GM12874 (cell line): ENCODE measurements at regions not wholly inside any gene's neighbourhood (a gene's known extent, or its start where the extent isn't known, plus 50 kb on each side); places are given as distances from the start of the nearest gene placed in this dataset.

Source experiments
- TF ChIP-seq, protein P1 (sequence below): IDR thresholded peaks from 2 replicates; pipeline ENCODE4 v1.5.1; 2011; ENCODE audit warnings: low read depth, mild to moderate bottlenecking, control low read depth, low read length, moderate library complexity; ENCODE audit not compliant: insufficient read depth

DNA sequence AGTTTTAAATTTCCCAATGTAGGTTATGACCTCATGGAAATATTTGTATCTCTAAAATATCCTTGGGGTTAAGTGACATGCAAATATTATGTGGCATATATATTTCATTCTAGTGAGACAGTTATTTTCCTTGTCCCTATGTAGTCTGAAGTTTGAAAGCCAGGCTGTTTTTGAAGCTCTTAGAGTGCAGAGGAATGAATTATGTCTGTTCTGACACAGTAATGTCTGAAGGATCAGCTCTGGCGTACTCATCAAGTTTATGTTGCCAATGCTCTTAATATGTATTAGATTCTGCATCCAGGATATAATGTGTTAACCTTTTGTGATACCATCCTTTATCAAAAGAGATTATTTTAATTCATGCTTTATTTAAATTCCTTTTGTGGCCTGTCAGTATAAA is 355.8 kb downstream of the PCDH7 start:
- TF ChIP-seq, protein P1, sequence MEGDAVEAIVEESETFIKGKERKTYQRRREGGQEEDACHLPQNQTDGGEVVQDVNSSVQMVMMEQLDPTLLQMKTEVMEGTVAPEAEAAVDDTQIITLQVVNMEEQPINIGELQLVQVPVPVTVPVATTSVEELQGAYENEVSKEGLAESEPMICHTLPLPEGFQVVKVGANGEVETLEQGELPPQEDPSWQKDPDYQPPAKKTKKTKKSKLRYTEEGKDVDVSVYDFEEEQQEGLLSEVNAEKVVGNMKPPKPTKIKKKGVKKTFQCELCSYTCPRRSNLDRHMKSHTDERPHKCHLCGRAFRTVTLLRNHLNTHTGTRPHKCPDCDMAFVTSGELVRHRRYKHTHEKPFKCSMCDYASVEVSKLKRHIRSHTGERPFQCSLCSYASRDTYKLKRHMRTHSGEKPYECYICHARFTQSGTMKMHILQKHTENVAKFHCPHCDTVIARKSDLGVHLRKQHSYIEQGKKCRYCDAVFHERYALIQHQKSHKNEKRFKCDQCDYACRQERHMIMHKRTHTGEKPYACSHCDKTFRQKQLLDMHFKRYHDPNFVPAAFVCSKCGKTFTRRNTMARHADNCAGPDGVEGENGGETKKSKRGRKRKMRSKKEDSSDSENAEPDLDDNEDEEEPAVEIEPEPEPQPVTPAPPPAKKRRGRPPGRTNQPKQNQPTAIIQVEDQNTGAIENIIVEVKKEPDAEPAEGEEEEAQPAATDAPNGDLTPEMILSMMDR: no peak

DNA sequence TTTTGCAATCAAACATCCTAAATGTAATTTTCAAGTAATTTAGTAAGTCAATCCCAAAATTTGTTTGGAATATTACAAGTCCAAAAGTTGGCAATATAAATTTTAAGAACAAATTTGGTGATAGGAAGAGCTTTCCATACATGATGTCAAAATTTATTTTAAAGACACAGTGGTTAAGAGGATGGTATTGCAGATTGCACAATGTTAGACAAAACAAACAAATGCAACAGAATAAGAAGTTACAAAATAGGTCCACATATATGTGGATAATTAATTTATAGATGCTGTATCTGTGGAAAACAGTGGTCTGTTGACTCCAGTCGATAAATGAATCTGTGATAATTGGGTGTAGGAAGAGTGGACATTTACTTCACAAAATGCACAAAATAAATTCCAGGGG is 358.5 kb downstream of the PCDH7 start:
- TF ChIP-seq, protein P1: no peak

DNA sequence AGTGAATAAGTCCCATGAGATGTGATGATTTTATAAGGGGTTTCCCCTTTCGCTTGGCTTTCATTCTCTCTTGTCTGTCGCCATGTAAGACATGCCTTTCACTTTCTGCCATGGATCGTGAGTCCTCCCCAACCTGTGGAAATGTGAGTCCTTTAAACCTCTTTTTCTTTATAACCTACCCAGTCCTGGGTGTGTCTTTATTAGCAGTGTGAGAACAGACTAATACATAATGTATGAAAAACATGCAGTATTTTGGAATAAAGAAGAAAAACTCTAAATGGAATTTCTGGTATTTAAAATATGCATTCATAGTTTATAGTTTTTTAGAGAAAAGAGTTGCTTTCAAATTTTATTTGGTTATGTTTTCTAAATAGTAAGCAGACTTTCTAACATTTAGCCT is 360.7 kb downstream of the PCDH7 start:
- TF ChIP-seq, protein P1: no peak

DNA sequence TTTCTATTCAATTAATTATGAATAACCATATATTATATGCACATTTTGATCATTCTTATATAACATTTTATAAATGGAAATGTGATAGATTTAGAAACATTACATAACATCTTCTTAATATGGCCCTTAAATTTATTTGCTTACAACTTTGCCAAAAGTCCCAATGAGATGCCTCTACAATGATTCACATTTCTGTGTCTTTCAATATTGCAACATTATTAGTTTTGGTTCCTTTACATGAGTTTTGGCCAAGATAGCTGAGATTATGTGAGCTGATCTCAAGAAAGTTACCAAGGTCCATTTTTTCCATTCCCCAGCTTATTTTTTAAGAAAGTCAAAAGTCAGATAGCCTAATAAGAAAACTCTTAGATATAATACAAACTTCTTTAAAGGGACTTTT is 361.2 kb downstream of the PCDH7 start:
- TF ChIP-seq, protein P1: no peak

DNA sequence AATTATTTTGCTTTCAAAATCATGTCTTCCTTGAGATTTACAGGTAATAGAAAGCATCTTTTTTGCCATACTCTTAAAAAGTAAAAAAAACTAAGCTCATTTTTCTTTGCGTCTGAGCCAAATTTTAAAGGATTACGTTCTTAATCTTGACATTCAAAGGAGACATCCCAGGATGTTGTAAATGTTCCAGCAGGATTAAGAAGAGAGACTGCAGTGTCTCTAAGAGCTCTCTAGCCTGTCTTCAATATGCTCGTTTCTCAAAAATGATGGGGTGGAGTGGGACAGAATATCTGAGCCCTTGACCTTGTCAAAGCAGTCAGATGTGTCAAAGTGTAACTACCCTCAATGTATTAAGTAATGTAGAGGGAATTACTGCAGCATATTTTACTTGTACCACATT is 363.3 kb downstream of the PCDH7 start:
- TF ChIP-seq, protein P1: no peak

DNA sequence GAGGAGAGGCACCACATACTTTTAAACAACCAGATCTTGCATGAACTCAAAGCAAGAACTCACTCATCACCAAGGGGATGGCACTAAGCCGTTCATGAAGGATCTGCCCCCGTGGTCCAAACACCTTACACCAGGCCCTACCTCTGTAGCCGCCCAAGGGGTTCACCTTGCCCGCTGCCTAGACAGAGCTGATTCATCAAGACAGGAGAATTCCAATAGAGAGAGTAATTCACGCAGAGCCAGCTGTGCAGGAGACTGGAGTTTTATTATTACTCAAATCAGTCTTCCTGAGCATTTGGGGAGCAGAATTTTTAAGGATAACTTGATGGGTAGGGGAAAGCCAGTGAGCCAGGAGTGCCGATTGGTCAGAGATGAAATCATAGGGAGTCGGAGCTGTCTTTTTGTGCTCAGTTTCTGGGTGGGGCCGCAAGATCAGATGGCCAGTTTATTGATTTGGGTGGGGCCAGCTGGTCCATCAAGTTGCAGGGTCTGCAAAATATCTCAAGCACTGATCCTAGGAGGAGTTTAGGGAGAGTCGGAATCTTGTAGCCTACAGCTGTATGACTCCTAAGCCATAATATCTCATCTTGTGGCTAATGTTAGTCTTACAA is 364.7 kb downstream of the PCDH7 start:
- TF ChIP-seq, protein P1: no peak

DNA sequence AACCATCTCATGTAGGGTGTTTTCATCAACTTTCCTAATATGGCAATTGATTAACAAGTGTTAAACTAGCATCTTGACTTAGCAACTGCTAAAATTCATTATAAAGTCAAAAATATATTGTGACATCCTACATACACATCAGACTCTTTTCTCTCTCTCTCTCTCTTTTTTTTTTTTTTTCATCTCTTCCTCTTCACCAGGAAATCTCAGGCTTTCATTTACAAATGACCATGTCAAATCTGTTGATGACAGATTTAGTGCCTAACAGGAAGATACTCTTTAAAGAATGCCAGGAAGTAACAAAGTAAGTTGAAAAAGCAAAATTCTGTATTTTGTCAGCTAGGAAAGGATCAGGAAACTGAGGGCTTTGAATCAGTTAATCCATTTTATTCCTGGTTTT is 365.5 kb downstream of the PCDH7 start:
- TF ChIP-seq, protein P1: no peak
